ENCODE measurements at regions not wholly inside any gene's neighbourhood (a gene's known extent, or its start where the extent isn't known, plus 50 kb on each side); places are given as distances from the start of the nearest gene placed in this dataset.

DNA sequence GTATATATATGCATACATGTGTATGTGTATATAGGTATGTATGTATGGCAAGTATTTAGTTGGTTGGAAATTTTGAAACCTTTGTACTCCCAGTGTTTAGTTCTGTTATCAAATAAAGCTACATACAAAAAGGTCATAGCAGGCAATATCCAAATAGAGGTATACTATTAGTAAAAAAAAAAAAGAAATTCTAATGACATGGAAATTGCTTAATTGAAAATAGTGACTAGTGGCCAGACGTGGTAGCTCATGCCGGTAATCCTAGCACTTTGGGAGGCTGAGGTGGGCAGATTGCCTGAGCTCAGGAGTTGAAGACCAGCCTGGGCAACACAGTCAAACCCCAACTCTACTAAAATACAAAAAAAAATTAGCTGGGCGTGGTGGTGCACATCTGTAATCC is 351.6 kb upstream of the NR5A2 start:
- no peak for FAIRE-seq

DNA sequence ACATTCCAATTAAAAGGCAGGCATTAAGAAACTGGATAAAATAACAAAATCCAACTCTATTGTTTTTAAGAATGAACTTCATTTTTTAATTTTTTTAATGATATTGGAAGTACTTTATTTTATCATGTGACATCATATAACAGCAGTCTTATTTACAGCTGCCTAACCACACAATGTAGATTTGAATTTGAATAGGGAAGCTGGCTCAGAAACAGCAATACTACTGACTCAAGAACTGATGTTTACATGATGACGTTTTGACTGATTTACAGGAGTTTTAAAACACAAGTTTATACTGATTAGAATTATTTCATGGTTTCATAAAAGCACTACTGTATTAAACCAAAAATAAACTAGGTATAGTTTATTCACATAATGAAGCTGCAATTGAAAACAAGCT is 348.7 kb upstream of the NR5A2 start:
- FAIRE-seq = no peak

DNA sequence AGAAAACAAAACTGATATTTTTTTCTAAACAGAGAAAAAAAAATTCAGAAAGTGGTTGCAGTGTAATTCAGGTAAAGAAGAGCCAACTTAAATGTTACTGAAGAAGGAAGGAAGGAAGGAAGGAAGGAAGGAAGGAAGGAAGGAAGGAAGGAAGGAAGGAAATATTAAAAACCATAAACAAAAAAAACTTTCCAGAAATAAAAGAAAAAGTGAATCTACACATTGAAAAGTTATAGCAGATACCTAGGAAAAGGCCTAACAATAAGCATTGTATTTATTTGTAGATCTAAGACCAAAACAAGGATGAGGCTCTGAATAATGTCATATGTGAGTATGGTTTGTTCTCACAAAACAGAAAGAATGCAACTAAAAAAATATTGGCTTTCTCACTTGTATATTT is 345.4 kb upstream of the NR5A2 start:
- no peak for FAIRE-seq

DNA sequence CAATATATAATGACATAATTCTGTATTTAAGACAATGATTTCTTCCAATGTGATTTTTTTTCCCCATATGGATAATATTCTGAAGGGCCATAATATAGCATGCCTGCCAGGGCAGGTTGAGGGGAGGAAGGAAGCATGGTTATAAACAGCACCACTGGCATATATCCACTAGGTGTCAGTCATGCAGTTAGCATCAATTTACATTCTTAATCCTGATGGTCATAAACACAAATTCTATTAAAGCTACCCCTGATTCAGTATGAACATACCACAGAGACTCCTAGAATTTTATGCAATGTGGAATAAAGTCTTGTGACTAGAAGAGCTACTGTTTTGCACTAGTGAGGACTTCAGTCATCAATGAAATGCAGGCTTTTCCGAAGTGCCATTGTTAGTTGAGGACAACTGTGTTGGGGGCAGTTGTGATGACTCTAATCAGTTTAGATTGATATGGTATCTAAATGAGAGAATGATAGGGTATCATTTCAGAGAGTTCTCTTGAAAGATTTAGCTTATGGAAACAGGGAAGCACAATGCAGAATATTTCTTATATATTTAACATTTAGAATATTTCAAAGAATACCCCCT is 342.7 kb upstream of the NR5A2 start:
- FAIRE-seq = peak; percentile 93

DNA sequence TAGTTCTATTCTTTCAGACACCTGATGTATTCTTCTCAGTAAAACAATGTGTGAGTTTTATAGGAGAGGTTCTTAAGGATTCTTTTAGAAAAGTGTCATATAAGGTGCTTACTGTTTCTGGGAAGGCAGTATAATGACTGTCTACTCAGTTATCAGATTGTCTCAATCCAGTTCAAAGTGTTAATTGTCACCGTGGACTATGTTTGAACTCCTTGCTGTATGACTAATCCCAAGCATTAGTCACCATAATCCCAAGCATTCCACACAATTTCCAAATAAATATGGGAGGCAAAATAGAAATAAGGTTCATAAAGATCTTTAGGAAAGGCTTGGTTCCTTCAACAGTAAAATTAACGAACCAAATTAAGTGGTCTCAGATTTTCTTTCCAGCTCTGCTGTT is 342.1 kb upstream of the NR5A2 start:
- no peak for FAIRE-seq

DNA sequence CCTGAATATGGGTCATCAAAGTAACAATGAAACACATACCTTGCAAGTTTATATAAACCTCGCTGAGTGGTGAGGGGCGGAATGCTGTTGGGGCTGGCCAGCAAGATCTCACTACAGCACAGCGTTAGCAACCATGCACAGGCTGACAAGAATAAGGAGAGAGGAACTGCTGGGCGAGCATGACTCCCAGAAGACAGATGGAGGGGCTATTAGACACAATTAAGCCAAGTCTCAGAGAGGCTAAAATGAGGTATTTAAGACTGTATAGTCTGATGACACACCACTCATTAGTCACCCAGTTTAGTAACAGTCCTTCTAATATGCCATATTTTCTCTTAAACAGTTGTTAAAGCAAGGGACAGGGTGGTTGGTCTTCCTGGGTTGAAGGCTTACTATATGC is 340.2 kb upstream of the NR5A2 start:
- FAIRE-seq = no peak

DNA sequence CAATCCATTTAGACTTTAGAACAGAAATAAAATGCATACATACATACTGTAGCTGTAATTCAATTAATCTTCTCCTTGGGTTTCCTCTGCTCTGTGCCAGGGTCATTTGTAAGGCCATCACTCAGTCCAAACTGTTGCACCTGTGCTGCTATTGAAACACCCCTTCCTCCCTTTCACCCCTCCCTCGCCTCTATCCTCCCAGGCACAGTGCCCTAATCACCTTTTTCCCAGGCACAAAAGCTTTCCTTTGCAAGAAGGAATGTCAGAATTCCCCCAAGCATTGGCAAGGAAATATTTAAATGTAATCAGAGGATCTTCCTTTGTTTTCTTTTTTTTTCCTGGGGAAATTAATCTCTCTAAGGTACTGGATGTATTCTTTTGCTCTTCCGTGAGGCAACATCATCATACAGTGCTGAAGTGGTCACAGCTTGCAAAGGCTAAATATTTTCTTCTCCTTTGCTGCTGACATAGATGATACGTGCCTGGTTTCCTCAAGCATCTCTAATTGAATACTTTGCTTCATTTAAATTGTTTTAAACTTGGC is 339.3 kb upstream of the NR5A2 start:
- no peak for FAIRE-seq

DNA sequence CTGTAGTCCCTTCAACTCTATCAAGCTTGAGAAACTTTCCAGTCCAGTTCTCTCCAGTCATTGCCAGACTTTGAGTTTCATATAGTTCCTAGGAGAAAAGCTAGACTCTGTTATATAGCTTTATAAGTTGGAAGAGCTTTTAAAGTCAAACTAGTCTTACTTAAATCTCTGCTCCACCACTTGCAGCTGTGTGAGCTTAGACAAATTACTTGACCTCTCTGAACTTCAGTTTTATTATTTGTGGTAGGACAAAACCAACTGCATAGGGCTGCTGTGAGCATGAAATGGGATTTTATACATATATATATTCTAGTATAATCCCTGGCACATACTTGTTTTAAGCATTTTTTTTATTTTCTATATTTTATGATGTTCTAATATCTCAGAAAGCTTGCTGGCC is 338.7 kb upstream of the NR5A2 start:
- FAIRE-seq = no peak

DNA sequence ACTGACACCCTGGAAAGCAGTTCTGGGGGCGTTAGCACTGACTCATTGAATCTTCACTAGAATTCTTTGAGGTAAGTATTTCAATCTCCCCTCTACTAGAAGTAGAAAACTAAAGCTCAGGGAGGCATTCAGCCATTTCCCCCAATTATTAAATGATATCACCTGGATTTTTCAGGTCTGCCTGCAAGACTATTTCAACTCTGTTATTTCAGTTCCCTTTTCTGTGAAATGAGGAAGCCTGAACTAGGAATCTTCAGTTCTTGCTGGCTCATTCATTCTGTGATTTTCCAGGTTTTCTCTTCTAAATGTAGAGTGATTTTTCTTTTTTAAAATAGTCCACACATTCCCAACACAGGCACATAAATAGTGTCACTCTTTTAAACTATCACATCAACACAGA is 337.0 kb upstream of the NR5A2 start:
- FAIRE-seq = no peak

DNA sequence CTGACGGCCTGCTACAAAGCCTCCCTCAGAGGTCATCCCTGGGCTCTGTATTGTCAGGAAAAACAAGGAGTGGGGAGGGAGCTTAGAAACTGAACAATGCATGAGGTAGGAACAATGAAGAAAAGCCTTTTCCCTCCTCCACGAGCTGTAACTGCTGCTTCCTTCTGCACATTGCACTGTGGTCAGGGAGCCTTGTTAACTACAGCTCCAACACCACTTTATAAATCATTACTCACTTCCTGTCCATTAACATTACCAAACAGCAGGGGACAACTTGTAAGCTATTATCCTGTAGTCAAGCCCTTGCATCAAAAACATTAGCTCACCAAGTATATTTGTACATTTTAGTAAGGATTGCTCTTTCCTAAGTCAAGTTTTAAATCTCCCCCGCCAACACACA is 336.0 kb upstream of the NR5A2 start:
- FAIRE-seq = no peak

DNA sequence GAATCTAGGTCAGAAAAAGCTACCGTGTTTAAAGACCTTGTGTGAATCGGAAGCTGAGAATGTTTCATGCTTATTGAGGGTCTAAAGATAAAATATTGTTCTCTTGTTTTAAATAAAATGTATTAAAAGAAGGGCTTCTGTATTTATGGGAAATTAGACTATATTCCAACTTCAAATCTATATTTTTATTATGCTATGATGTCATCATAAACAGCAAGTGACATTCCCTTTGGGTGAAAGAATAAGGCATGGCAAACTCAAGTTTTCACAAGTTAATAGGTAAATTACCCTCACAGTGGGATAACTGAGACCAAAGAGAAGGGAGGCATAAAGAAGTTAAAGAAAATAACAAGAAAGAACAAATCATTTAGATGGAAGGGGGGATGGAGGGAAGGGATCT is 333.8 kb upstream of the NR5A2 start:
- no peak for FAIRE-seq

DNA sequence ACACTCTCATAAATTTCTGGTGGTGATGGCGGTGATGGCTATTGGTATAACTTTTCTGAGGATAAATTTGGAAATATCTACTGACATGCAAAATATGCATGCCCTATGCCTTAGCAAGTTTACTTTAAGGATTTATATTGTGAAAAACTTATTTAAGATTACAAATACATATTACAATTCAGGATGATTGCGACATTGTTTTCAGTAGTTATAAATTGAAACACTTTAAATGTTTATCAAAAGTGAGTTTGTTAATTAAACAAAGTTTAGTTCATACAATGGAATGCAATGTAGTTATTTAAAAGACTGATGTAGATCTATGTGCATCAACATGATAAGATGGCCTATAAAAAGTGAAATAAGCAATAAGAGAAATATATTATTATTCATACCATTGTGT is 331.3 kb upstream of the NR5A2 start:
- no peak for FAIRE-seq

DNA sequence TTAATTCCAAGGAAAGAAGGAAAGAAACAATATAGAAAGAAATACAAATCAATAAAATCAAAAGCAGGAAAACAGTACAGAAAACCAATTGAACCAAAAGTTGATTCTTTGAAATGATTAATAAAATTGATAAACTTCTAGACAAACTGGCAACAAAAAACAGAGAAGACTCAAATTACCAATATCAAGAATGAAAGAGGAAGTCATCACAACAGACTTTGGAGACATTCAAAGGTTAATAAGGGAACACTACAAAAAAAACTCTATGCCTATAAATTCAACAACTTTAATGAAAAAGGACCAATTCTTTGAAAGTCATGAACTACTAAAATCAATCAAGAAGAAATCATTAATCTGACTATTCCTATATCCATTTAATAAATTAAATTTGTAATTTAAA is 329.3 kb upstream of the NR5A2 start:
- FAIRE-seq = no peak

DNA sequence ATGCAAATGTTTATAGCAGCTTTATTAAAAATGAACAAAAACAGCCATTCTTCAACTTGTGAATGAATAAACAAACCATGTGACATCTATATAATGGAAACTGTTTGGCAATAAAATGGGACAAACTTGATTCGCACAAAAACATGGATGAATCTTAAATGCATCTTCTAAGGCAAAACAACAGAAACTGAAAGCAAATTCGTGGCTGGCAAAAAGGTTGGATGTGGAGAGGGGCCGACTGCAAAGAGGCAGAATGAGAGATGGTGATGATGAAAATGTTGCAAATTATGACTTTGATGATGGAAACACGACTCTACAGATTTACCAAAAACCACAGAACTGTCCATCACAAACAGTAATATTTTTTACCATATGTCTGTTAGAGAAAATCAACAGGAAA is 327.0 kb upstream of the NR5A2 start:
- no peak for FAIRE-seq

DNA sequence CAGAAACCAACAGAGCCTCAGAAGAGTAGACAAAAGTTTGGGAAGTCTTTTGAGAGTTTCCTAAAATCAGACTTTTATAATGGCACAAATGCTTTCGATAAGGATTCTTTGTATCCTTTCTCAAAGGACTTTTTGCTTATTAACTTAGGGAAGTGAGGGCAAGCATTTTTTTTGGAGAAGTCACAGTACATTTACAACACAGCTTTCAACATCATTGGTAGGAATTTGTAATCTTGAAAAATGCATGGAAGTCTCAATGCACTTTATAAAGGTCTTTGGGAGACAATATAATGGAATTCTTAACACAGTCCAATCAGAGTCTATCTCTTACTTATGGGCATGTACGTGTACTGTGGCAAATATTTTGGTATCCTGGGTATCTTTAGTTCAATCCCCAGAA is 325.8 kb upstream of the NR5A2 start:
- no peak for FAIRE-seq

DNA sequence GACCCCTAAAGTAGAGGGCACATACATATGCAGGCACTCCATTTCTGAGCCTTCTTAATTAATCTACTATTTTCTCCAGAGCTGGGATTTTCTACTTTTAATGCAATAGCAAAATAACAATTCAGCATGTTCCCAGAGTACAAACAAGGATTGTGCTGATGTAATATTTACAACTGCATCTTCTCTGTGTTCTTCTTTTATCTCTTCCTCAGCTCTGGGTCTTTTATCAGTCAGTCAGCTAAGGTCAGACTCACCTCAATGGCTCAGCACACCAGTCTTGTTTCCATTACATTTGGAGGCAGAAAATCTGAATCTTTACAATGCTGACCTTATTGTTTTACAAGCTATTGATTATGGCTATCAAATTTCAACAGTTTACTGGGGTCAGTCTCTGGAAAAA is 323.3 kb upstream of the NR5A2 start:
- FAIRE-seq = no peak

DNA sequence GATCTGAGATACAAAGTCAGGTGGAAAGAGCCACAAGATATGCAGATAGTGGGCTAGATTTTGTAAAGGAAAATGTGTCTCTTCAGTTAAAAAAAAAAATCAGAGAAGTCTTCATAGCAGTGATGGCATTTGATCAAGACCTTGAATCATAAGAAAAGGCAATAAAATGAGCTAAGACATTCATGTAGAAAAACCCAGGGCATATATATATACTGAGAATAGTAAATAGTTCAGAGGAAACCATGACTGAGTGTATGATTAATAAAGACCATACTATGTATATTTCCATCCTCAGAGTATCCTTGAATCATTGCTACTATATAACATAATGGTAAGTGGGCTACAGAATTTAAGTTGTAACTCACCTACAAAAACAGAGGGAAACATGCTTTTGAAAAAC is 321.7 kb upstream of the NR5A2 start:
- no peak for FAIRE-seq

DNA sequence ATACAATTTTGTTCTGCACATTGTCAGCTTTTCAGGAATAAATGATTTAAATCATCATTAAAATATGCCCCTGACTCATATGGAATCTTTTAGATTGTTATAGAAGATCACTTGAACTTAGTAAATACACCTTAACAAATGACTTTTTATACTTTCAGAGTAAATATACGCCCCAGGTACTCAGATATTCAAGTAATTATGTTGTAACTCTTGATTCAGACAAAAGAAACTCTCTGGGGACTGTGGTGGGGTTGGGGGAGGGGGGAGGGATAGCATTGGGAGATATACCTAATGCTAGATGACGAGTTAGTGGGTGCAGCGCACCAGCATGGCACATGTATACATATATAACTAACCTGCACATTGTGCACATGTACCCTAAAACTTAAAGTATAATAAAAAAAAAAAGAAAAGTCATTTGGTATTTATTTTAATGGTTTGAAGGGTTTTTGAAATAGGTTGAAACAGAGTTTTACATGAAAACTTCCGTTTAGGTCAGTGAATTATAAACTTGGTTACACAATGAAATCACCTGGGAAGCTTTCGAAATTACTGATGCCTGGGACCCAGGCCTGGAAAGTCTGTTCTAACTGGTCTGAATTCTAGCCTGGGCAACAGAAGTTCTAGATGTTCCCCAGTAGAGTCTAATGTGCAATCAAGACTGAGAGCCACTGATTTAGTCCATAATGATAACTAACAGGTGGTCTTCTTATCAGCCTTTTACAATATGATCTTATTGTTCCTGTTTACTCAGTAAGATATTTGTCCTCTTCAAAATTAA is 320.5 kb upstream of the NR5A2 start:
- FAIRE-seq = no peak

DNA sequence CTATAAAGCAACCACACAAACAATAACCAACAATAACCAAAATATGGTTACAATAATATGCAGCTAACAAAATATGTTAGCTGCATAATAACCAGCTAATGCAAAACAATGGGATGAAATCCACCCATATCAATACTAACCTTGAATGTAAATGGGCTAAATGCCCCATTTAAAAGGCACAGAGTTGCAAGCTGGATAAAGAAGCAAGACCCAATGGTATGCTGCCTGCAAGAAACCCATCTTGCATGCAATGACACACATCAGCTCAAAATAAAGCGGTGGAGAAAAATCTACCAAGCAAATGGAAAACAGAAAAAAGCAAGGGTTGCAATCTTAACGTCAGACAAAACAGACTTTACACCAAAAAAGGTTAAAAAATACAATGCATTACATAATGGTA is 316.5 kb upstream of the NR5A2 start:
- no peak for FAIRE-seq

DNA sequence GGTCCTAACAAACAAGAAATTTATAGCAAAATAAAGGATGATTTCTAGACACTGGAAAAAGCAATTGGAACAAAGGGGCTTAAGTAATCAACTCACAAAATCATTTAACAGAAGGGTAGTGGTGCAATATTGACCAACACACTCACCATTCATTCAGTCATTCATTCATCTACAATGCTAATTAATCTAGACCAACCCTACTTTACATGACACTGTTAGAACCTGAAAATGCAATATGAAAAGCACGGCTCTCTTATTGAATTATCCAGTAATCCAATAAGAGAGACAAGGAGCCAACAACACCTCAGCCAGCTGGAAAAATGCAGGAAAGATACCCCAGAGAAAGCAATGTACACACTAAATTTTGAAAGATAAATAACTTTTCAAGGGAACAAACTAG is 310.8 kb upstream of the NR5A2 start:
- FAIRE-seq = no peak

DNA sequence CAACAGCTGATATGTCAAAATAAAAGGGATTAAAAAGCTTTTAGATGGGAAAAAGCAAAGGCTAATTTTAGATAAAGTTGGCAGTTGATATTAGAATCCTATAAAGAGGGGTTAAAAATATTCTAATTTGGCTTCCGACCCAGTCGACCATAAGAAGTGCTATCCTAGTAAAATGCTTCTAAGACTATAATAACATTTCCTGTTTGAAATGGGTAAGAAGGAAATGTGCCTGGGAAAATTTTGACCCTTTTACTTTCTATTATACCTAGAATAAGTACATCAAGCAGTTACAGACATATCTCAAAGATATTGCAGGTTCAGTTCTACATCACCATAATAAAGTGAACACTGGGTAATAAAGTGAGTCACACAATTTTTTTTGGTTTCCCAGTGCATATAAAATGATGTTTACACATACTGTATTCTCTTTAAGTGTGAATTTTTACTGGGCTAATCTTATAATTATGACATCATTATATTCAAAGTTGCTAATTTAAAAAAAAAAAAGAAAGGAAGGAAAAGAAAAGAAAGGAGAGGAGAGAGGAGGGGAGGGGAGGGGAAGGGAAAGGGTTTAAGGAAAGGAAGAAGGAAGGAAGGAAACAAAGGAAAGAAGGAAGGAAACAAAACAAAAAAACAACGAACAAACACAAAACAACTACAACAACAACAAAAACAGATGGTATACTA is 308.2 kb upstream of the NR5A2 start:
- FAIRE-seq = no peak

DNA sequence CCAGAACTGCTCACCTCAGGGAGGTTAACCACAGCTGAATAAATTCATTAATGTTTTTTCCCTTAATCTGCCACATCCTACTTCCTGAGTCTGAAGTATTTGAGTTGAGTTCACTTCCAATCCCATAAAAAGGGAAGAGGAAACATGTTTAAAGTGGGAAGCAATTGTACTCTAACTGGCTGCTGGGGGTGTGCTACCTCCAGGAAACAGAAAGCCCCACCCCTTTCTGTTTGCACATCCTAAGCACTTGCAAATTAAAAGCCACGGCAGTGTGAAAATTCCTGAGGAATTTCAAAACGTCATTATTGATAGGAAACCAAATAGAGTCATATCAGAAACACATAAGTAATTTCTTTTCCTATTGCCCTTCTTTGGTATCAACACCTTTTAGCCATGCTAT is 307.0 kb upstream of the NR5A2 start:
- FAIRE-seq = no peak

DNA sequence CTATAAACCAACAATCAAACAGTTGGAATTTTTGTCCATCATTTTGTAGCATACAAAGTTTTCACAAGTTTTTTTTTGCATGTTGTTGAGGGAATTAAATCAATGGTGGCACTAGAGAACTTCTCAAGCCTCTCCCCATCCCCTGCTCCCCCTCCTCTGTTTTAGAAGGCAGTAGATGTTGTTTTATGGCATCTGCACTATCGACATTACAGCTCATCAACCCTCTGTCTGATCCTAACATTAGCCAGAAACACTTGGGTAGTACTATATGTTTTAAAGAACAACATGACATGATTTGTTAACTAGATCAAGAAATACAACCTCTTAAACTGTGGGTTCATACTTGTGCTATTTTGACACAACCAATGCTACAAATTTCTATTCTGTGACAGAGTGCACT is 306.5 kb upstream of the NR5A2 start:
- FAIRE-seq = no peak

DNA sequence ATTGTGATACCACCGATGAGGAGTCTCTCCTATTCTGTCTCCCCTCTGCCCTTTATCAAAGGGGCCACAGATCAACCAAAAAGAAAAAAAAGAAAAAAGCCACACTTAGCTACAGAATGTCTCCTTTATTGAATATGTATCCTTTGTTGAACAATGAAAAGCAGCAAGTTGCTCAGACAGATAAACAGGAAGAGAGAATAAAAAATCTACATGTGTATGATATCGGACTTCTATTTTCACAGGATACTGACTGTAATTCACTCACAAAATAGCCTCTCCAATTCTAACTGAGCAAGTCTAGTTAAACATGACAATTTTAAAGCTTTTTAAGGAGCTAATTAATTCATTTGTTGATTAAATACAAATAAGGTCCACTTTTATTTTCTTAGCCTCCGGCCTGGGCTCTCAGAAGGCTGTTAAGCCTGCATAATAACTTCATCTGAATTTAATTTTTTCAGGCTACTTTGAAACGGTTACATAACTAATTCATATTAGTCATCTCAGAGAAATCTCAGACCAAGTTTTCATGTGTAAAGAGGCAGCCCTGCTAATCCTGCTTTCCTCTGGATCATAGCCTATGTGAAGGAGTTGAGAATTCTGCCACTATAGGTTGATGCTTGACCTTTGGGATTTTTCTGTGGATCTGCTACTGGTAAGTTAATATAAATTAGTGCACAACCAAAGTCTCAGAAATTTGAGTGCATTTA is 304.1 kb upstream of the NR5A2 start:
- FAIRE-seq = no peak
